ENCODE measurements at regions not wholly inside any gene's neighbourhood (a gene's known extent, or its start where the extent isn't known, plus 50 kb on each side); places are given as distances from the start of the nearest gene placed in this dataset.
"Not testable (repeated sequence)": the region's sequence is repeated elsewhere in the genome, so short reads cannot be mapped to it uniquely, and the experiment has no call there.

DNA sequence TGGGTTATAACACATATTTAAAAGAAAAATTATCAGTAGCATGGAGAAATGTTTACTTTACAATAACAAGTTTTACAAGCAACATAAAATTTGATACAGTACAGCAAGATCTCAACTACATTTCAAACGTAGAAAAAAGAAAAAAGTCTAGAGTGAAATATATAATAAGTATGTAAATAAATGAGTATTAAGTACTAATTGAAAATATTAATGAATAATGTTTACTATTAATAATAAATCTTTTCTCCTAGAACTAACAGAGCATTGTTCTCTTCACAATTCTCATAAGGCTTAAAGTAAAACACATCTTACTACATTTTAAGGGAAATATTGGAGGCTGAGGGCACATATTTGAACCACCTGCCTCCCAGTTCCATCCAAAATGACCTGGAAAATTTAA lies 72.1 kb downstream of the TMEM212 start:
- DNase-seq (ENCODE audit: low spot score), result no peak

DNA sequence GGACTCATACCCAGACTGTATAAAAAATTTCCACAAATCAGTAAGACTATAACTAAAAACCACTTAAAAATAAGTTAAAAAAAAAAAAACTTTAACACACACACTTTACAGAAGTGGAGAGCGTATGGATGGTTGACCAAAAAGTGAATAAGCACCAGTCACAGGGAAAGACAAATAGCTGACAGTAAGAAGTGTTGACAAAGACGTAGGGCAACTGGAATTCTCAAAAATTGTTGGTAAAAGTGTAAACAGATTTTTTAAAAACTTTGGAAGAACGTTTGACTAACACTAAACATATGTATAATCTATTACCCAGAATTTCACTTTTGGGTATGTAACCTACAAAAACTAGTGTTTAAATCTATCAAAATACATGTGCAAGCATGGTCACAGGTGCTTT lies 73.7 kb downstream of the TMEM212 start:
- DNase-seq (ENCODE audit: low spot score), result no peak

DNA sequence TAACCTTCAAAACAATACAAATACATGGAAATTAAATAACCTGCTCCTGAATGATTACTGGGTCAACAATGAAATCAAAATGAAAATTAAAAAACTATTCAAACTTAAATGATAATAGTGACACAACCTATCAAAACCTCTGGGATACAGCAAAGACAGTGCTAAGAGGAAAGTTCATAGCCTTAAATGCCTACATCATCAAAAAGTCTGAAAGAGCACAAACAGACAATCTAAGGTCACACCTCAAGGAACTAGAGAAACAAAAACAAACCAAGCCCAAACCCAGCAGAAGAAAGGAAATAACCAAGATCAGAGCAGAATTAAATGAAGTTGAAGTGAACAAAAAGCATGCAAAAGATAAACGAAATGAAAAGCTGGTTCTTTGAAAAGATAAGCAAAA lies 79.5 kb downstream of the TMEM212 start:
- DNase-seq (ENCODE audit: low spot score), result not testable (repeated sequence)

DNA sequence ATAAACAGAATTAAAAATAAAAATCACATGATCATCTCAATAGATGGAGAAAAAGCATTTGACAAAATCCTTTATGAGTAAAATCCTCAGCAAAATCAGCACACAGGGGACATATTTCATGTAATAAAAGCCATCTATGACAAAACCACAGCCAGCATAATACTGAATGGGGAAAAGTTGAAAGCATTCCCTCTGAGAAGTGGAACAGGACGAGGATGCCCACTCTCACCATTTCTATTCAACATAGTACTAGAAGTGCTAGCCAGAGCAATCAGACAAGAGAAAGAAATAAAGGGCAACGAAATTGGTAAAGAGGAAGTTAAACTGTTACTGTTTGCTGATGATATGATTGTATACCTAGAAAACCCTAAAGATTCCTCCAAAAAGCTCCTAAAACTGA lies 80.5 kb downstream of the TMEM212 start:
- DNase-seq (ENCODE audit: low spot score), result not testable (repeated sequence)

GRCh38 chr3:171924864-171925263 lies 81.7 kb downstream of the TMEM212 start:
- DNase-seq (ENCODE audit: low spot score), result not testable (repeated sequence)

- DNase-seq (ENCODE audit: low spot score), result no peak
Observed at GRCh38 chr3:171932153-171932611, 89.0 kb downstream of the TMEM212 start.

- DNase-seq (ENCODE audit: low spot score), result no peak
Observed at GRCh38 chr3:171933441-171933840, 90.3 kb downstream of the TMEM212 start.

DNA sequence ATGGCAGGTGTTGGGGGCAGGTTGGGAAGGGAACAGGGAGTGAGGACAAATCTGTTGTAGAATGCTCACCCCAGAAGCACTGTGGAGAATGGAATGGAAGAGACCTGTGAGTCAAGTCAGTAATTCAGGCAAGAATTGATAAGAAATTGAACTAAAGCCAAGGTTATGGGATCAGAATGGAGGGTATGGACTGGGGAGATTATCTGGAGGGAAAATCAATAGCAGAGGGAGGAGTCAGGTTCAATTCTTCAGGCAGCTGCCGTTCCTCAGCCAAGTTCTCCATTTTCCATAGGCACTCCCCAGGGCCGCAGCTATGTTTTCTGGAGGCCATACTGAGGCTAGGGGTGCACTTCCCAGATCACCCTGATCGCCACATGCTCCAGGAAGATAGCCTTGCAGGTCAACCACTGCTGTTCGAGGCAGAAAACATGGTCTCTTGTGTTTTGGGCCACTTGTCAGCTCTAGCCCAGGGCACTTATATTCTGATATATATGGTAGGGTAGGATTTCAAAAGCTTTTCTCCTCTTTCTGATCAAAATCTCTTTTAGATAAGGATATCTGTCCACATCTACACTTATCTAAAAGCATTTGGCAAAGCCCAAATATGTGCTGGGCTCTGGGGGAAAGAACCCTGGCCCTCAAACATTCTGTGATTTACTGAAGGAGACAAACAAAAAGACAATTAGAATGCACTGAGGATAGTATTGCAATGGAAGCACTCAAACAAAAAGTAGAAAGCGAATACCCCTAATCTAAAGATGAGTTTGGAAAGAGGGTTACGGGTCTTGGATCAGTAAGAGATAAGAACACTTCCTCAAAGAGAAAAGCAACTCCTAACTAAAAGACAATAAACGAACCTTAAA lies 92.3 kb downstream of the TMEM212 start:
- no peak for DNase-seq (ENCODE audit: low spot score)

DNA sequence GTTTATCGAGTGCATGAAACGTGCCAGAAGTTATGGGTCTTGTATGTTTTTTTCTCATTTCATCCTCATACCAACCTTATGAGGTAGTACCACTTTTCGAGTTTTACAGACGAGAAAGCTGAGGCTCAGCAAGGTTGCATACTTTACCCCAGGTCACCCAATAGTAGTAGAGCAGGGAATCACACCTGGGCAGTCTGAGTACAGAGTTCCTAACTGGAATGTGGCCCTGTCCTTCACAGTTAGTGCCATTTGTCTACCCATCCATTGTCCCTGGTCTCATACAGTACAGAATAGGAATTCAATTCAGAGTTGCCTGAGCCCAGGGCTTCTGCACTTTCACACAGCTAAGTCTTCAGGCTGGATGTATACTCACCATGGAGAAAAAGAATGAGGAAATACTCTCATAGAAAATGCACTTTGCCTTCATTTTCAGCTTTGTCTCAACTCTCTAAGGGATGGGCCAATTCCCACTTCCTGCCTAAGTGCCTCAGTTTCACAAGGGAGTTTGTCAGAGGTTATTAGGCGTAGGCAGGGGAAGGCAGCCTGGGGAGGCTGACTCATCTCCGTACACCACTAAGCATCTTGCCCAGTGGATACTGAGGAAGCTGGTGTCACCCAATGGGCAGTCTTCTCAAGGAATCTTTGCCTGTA lies 93.2 kb downstream of the TMEM212 start:
- DNase-seq (ENCODE audit: low spot score), result no peak

DNA sequence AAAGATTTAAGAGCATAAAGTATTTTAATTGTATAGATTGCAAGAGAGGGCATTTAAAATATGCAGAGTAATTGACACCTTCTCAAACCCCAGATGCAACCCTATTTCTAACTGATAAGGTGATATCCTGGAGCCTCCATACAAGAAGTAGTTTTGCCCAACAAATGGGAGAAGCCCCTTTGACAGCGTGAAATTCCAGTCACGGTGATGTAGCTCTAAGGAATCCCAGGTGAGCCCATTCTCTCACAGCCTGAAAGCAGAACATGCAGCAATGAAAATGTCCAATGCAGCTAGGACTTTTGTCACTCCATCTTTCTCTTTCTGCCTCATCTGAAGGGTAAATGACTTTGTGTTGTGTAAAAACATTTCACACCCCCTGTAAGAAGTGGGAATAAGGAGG lies 96.4 kb downstream of the TMEM212 start:
- no peak for DNase-seq (ENCODE audit: low spot score)

DNA sequence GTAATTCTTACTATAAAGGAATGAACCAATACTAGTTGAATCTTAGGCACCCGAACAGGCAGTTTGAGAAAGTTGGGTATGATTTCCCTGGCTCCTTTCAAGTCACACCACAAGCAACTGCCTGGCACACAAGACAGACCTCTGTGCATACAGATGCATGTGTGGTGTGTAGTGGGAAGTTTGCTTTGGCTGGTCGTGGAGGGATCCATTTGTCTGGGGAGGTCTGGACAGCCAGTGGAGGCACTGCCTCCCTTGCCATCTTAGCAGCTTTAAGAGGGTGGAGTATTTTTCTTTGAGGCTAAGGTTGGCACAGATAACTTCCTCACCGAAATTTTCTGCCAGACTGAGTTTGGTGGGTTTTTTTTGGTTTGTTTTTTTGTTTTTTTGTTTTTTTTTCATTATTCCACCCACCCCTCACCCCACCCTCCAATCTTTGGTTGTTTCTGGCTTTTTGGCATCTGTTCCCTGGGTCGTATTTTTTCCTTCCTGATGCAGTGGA lies 97.1 kb downstream of the TMEM212 start:
- DNase-seq (ENCODE audit: low spot score), result no peak

DNA sequence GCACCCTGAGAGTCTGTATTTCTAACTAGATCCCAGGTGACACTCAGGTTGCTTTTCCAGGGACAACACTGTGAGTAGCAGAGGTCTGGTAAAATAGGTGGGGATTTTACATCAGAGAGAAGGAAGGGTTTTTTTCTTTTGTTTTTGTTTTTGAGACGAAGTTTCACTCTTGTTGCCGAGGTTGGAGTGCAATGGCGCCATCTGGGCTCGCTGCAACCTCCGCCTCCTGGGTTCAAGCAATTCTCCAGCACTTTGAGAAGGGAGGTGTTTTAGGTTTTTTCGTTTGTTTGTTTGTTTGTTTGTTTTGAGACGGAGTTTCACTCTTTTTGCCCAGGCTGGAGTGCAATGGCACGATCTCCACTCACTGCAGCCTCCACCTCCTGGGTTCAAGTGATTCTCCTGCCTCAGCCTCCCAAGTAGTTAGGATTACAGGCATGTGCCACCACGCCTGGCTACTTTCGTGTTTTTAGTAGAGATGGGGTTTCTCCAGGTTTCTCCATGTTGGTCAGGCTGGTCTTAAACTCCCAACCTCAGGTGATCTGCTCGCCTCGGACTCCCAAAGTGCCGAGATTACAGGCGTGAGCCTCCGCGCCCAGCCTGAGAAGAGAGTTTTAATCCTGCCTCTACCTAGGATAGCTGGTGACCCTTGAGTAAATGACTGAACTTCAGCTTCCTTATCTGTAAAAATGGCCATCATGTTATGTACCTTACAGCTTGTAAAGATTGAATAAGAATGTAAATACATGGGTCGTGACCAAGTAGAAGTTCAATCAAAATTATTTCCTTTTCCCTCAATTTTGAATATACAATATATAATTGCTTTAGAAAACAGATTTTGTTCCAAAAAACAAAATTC lies 95.9 kb upstream of the FNDC3B start:
- no peak for DNase-seq (ENCODE audit: low spot score)

DNA sequence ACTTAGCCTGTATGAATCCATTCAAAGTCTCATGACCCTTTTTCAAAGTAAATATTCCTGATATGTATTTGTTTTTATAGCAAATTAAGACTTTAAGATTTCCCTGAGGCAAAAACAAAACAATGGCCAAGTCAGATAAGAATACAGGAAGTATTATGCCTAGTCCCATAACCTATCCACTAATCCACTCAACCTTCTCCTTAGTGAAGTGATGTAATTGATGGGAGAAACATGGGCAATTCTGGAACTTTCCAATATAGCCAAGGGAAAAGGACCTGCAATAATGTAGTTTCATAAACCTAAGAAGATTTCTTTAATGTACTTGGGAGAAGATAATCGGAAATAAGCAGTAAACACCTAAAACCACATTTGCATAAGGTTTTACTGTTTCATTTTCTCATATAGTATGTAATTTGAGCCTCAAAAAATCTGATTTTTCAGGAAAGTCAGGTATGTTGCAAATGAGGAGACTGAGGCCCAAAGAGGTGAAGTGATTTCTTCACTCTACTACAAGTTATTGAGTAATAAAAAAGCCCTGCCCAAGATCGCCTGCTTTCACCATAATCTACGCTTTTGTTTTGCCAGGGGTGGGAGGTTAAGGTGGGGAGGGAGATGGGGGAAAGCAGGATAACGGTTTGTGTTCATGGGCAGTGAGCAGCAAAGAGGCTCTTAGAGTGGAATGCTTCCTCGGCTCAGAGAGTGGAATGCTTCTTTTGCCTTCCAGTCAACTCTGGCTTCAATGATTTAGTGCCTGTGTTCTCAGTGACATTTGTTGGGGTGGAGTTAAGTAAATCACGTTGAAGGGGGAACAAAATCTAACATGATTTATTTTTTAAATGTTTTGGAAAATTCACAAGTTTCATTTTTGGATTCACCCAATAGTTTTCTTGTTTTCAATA lies 95.0 kb upstream of the FNDC3B start:
- no peak for DNase-seq (ENCODE audit: low spot score)

GRCh38 chr3:171948674-171949073 lies 90.7 kb upstream of the FNDC3B start:
- DNase-seq (ENCODE audit: low spot score), result no peak

DNA sequence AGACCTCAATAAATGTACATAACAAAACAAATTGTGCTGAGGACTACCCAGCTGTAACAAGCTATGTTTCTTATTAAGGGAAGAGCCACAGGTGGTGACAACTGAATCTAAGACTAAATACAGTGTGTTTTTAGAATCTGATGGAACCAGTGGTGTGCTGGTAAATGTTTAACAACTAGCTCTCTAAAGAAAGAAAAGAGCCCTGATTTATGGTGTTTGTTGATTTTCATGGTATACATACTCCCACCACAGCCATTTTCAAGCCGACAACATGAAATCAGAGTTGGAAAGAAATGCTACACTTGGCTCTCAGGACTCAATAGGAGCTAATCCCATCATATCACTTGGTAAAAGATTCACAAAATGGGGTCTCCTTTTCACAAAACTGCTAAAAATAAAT lies 89.8 kb upstream of the FNDC3B start:
- no peak for DNase-seq (ENCODE audit: low spot score)

- no peak for DNase-seq (ENCODE audit: low spot score)
Observed at GRCh38 chr3:171950373-171950772, 89.0 kb upstream of the FNDC3B start.

- no peak for DNase-seq (ENCODE audit: low spot score)
Observed at GRCh38 chr3:171951597-171951996, 87.8 kb upstream of the FNDC3B start.

DNA sequence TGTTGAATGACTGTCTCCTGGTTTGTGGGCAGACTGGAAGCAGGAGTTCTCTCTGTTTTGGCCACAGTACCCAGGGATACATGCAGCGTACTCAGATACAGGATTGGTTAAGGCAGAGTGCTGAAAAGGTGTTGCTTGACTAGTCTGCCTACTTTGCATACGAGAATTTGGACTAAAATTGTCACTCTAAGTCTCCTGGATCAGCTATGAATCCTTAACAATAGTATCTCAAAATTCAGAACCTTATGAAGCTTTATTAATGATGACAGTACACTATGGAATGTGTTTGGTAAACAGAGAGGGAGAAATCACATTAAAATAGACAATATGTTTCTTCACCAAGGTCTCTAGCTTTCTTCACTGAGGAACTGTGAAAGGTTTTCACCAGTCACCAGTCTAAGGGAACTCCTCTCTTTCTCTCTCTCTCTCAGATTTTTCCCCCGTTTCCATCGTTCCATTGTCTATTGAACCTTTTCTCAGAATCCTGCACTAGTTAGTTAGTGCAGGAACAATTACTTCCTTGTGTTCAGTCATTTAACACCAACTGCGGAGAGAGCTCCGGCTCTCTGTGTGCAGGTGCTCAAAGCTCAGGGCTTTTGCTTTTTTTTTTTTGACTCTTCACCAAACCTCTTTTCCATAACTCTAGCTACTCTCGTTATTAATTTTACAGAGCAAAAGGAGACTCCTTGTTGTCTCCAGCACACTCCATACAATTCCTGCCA lies 85.9 kb upstream of the FNDC3B start:
- no peak for DNase-seq (ENCODE audit: low spot score)

GRCh38 chr3:171954690-171955383 lies 84.5 kb upstream of the FNDC3B start:
- no peak for DNase-seq (ENCODE audit: low spot score)

- DNase-seq (ENCODE audit: low spot score), result no peak
Observed at GRCh38 chr3:171955598-171955997, 83.8 kb upstream of the FNDC3B start.

All from globus pallidus (tissue), 1 donor.